Heart left ventricle (tissue), 13 donors: ENCODE measurements at regions not wholly inside any gene's neighbourhood (a gene's known extent, or its start where the extent isn't known, plus 50 kb on each side); places are given as distances from the start of the nearest gene placed in this dataset.

Source experiments
- CTCF ChIP-seq, 12 donors: fragments of 200-600 bp; sonication (generic) in 4 of 12; IDR thresholded peaks; one replicate each; pipeline versions ENCODE4 v1.5.0 to v1.8.0; 2018 to 2022; ENCODE audit warnings: antibody characterized with exemption in 12 of 12, mild to moderate bottlenecking in 5 of 12
- POLR2A ChIP-seq, 2 donors: fragments of 450-650 bp; IDR thresholded peaks; one replicate each; pipeline ENCODE4 v1.6.1; 2017; ENCODE audit warnings: antibody characterized with exemption in 2 of 2, mild to moderate bottlenecking in 2 of 2, moderate library complexity in 2 of 2
- donor health status: ischemic (EF 13 %, LVEDD 7.1; RV severe dilation, severe dysfunction).
- donor health status: DM: no; HTN: yes; CAD: no.
- donor health status: DM: no; HTN: no; CAD: no.
- donor health status: ischemic (EF 25% LVEDD 6.9; RV normal size, moderate dysfunction).
- donor health status: ischemic (EF 25% LVEDD 5.7; RV mildly dilated, moderate dysfunction).
- donor health status: ischemic (EF 35%, LVEDD 5.7; RV mildly dilated, moderate dysfunction).
- donor health status: nonischemic (EF 11% LVEDD 7.7; RV severe dilation, severe dysfunction).
- donor health status: DM: yes; HTN: yes; CAD: no.
- donor health status: PGD.
- donor health status: ischemic (EF 29% LVEDD 5.4; RV normal size, mild dysfunction).
- donor health status: nonischemic (EF 23%, LVEDD 6.1; RV moderate dilation, normal function).

GRCh38 chr4:31662951-31663350, 942.8 kb downstream of the PCDH7 start:
- TF ChIP-seq CTCF (IDR thresholded peaks at IDR 0.05) (no peak), POLR2A (IDR thresholded peaks at IDR 0.05) (no peak)
